GM12878 (cell line): ENCODE measurements at regions not wholly inside any gene's neighbourhood (a gene's known extent, or its start where the extent isn't known, plus 50 kb on each side); places are given as distances from the start of the nearest gene placed in this dataset.
"Not testable (repeated sequence)": the region's sequence is repeated elsewhere in the genome, so short reads cannot be mapped to it uniquely, and the experiment has no call there.

ENCODE experiments used
- ATAC-seq: fragments of 200-7000 bp; cut with Tn5 transposase; 3 replicates; pipeline ENCODE4 v1.9.1; 2020; ENCODE audit warnings: mild to moderate bottlenecking, moderate library complexity
- BruUV-seq: library from RNA; stranded (reverse); fragments of 400-500 nt; replicated peaks from 2 replicates; lab custom pipeline; 2021; lab: Mats Ljungman, UMichigan
- CTCF ChIA-PET: fragments of 300-600 bp; sonication (Branson Sonifier 250); formaldehyde crosslinking; extraction: SDS; loops from one replicate; lab custom pipeline; 2021; ENCODE audit warnings: inconsistent platforms; lab: Yijun Ruan, JAX
- POLR2A ChIA-PET: fragments of 350-600 bp; formaldehyde crosslinking; extraction: SDS; loops from one replicate; lab custom pipeline; 2021; ENCODE audit warnings: inconsistent platforms; lab: Charles Lee
- RAD21 ChIA-PET: fragments of 300-600 bp; sonication (Branson Sonifier 250); formaldehyde crosslinking; loops from one replicate; lab custom pipeline; 2023; ENCODE audit warnings: antibody characterized with exemption; ENCODE audit not compliant: unreplicated experiment; lab: Charles Lee
- SMC1A ChIA-PET: fragments of 300-600 bp; sonication (Branson Sonifier 250); formaldehyde crosslinking; loops from one replicate; lab custom pipeline; 2023; ENCODE audit not compliant: unreplicated experiment, uncharacterized antibody; lab: Charles Lee
- DNase-seq: peaks from one replicate; pipeline ENCODE4 v3.0.0-alpha.2; 2011; ENCODE audit warnings: low read depth, low spot score
- FAIRE-seq: peaks from 3 replicates; lab custom pipeline; 2011; peaks lifted over from hg19 to GRCh38; lab: Jason Lieb, UNC
- H2AFZ ChIP-seq: 2 replicates; pipeline ENCODE4 v1.6.0; 2011; ENCODE audit warnings: low read depth, low read length, control low read depth; ENCODE audit not compliant: control insufficient read depth
- H3K27ac ChIP-seq: 2 replicates; pipeline ENCODE4 v1.5.1; 2011; ENCODE audit warnings: control low read depth; ENCODE audit not compliant: control insufficient read depth, insufficient read depth
- H3K27me3 ChIP-seq, 2 experiments: replicated peaks in 1 of 2; 2 replicates each; pipeline versions ENCODE4 v1.6.0 to v1.6.1; 2011; ENCODE audit warnings: low read length in 1 of 2; ENCODE audit not compliant: control insufficient read depth in 2 of 2, insufficient read depth in 2 of 2
- H3K36me3 ChIP-seq, 2 experiments: 2 replicates each; pipeline ENCODE4 v1.5.1; 2011; ENCODE audit warnings: low read length in 1 of 2; ENCODE audit not compliant: control insufficient read depth in 2 of 2, insufficient read depth in 2 of 2
- H3K4me1 ChIP-seq: 2 replicates; pipeline ENCODE4 v1.6.1; 2011; ENCODE audit warnings: mild to moderate bottlenecking, low read length, moderate library complexity, mixed read lengths; ENCODE audit not compliant: control insufficient read depth, insufficient read depth
- H3K4me2 ChIP-seq: 2 replicates; pipeline ENCODE4 v1.6.0; 2011; ENCODE audit warnings: control low read depth; ENCODE audit not compliant: control insufficient read depth, insufficient read depth
- H3K4me3 ChIP-seq: fragments of 200-600 bp; sonication (generic); 2 replicates; pipeline ENCODE4 v1.5.1; 2016
- H3K79me2 ChIP-seq: 2 replicates; pipeline ENCODE4 v1.6.0; 2011; ENCODE audit warnings: low read length; ENCODE audit not compliant: control insufficient read depth, insufficient read depth
- H3K9ac ChIP-seq: 2 replicates; pipeline ENCODE4 v1.8.0; 2011; ENCODE audit warnings: low read length, control low read depth, mixed read lengths; ENCODE audit not compliant: control insufficient read depth, insufficient read depth
- H3K9me3 ChIP-seq: replicated peaks from 3 replicates; pipeline ENCODE4 v1.5.1; 2011; ENCODE audit warnings: mild to moderate bottlenecking, low read length; ENCODE audit not compliant: control insufficient read depth, insufficient read depth
- H4K20me1 ChIP-seq: 2 replicates; pipeline ENCODE4 v1.6.0; 2011; ENCODE audit not compliant: control insufficient read depth, insufficient read depth
- BCL3 ChIP-seq: IDR thresholded peaks from 2 replicates; pipeline ENCODE4 v1.6.1; 2011; ENCODE audit warnings: borderline replicate concordance, low read depth, mild to moderate bottlenecking, moderate library complexity, low read length; ENCODE audit not compliant: insufficient read depth, poor library complexity, severe bottlenecking
- CREM ChIP-seq: IDR thresholded peaks from 2 replicates; pipeline ENCODE4 v1.6.1; 2014; ENCODE audit warnings: antibody characterized with exemption, low read depth
- DPF2 ChIP-seq: fragments of 450-650 bp; IDR thresholded peaks from 2 replicates; pipeline ENCODE4 v1.6.1; 2017; ENCODE audit warnings: mild to moderate bottlenecking
- EED ChIP-seq: sonication (generic); IDR thresholded peaks from 2 replicates; pipeline ENCODE4 v1.6.1; 2016; ENCODE audit warnings: antibody characterized with exemption, low read depth
- ESRRA ChIP-seq: IDR thresholded peaks from 2 replicates; pipeline ENCODE4 v1.6.1; 2012; ENCODE audit warnings: mild to moderate bottlenecking, low read length, improper control_type of control experiment
- FOS ChIP-seq: IDR thresholded peaks from 3 replicates; pipeline ENCODE4 v1.6.1; 2011; ENCODE audit warnings: borderline replicate concordance; ENCODE audit not compliant: insufficient read length; ENCODE audit errors: extremely low read depth
- IRF4 ChIP-seq: IDR thresholded peaks from 2 replicates; pipeline ENCODE4 v1.6.1; 2011; ENCODE audit warnings: low read depth, low read length
- POLR2A ChIP-seq: IDR thresholded peaks from 2 replicates; pipeline ENCODE4 v1.6.1; 2011; ENCODE audit warnings: low read depth, mild to moderate bottlenecking, low read length
- PRDM15 ChIP-seq: fragments of 450-650 bp; formaldehyde crosslinking; IDR thresholded peaks from 2 replicates; pipeline ENCODE4 v1.4.0; 2020; ENCODE audit warnings: mild to moderate bottlenecking, moderate library complexity
- ZNF217 ChIP-seq: fragments of 450-650 bp; IDR thresholded peaks from 2 replicates; pipeline ENCODE4 v1.6.1; 2017; ENCODE audit warnings: antibody characterized with exemption, mild to moderate bottlenecking
- WGBS: methylation state at CpG from one replicate; pipeline ENCODE4 v1.1.6; 2016; ENCODE audit warnings: low lambda C conversion rate; ENCODE audit not compliant: insufficient replicate concordance, insufficient coverage; ENCODE audit errors: missing lambda C conversion rate; 5-methylcytosine and 5-hydroxymethylcytosine counted together
- in situ Hi-C: fragments of 300-500 bp; cut with MboI; formaldehyde crosslinking; loops from 9 replicates; pipeline ENCODE4 v1.14.3; 2018; ENCODE audit warnings: mixed read lengths
- intact Hi-C: fragments of 100-400 bp; cut with micrococcal nuclease; formaldehyde crosslinking; loops from one replicate; pipeline ENCODE4 v1.14.2; 2022; ENCODE audit not compliant: unreplicated experiment

- TF ChIP-seq IRF4: no peak
- no peak for TF ChIP-seq PRDM15
- TF ChIP-seq ESRRA: no peak
- 0 out of 2 replicates have a peak, but pooled peaks have one; percentile 24 for TF ChIP-seq ZNF217
- TF ChIP-seq EED: no peak
- TF ChIP-seq CREM: no peak
- TF ChIP-seq DPF2: 0 out of 2 replicates have a peak, but pooled peaks have one; percentile 21
- TF ChIP-seq BCL3: no peak
- no peak for TF ChIP-seq FOS
- TF ChIP-seq POLR2A: no peak
Measured at GRCh38 chr5:89168766-89169165, 285.8 kb upstream of the MEF2C start (continued).

- SMC1A ChIA-PET, in situ Hi-C loops, H2AFZ ChIP-seq, FAIRE-seq, intact Hi-C loops, BruUV-seq, H3K27me3 ChIP-seq, H3K4me3 ChIP-seq, POLR2A ChIA-PET, ATAC-seq, H3K9ac ChIP-seq, H3K9me3 ChIP-seq, H3K36me3 ChIP-seq, H4K20me1 ChIP-seq, RAD21 ChIA-PET, H3K4me1 ChIP-seq, H3K4me2 ChIP-seq, H3K79me2 ChIP-seq, CTCF ChIA-PET, DNase-seq, H3K27ac ChIP-seq: not testable (repeated sequence)
- 100% methylated on average over 2 of the region's 2 CpGs for WGBS
Measured at GRCh38 chr5:89164703-89165102, 281.7 kb upstream of the MEF2C start.
